GM12873 (cell line): ENCODE measurements at regions not wholly inside any gene's neighbourhood (a gene's known extent, or its start where the extent isn't known, plus 50 kb on each side); places are given as distances from the start of the nearest gene placed in this dataset.

ENCODE experiments used
- TF ChIP-seq, protein P1 (sequence below): IDR thresholded peaks from 2 replicates; pipeline ENCODE4 v1.5.1; 2012; ENCODE audit warnings: low read depth, mild to moderate bottlenecking, moderate library complexity, low read length, control low read depth; ENCODE audit not compliant: insufficient read depth; ENCODE audit errors: missing control alignments

DNA sequence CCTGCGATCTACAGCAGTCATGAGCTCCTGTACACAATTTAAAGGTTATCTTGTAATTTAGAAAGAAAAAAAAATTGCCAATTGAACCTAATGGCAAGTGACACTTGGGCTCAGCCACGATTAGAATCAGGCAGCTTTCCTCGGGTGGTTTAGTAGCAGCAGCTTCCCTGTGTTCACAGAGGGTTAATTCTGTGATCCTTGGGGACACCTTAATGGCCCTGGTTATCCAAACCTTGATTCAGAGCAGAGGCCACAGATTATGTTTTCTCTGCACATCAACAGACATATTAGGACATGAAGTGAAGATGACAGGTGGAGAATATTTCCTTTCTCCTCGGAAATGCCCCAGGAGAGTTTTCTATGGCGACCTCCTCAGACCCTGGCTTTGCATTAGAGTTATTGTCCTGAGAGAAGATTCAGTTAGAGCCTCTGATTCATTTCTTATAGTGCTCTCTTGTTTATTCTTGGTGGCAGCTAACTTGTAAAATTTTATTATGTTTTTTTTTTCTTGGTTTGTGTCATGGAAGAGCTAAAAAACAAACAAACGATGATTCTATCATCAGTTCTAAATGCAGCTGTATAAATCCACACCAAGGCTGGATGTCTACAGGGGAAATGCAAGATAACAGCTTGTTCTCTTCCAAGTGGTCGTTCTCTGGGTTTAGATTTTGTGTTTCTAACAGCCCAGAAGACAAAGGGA is 351.2 kb upstream of the DYNLRB2 start:
- TF ChIP-seq, protein P1, sequence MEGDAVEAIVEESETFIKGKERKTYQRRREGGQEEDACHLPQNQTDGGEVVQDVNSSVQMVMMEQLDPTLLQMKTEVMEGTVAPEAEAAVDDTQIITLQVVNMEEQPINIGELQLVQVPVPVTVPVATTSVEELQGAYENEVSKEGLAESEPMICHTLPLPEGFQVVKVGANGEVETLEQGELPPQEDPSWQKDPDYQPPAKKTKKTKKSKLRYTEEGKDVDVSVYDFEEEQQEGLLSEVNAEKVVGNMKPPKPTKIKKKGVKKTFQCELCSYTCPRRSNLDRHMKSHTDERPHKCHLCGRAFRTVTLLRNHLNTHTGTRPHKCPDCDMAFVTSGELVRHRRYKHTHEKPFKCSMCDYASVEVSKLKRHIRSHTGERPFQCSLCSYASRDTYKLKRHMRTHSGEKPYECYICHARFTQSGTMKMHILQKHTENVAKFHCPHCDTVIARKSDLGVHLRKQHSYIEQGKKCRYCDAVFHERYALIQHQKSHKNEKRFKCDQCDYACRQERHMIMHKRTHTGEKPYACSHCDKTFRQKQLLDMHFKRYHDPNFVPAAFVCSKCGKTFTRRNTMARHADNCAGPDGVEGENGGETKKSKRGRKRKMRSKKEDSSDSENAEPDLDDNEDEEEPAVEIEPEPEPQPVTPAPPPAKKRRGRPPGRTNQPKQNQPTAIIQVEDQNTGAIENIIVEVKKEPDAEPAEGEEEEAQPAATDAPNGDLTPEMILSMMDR, result no peak

DNA sequence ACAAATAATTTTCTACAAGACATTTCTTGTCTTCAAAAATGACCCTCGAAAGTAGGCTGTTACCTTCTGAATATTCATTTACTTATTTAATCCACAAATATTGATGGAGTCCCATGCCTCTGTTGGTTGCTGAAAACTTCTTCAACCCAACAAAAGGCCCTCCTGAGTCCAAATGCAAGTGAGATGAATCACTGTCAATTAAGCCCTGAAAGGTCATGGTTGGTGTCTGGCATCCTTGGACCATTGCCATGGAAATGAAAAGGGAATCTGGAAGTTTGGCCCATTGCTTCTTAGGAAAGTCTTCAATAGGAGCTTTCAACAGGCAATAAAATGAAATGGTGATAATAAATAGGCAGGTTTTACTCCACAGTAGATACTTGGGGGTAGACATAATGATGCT is 364.7 kb upstream of the DYNLRB2 start:
- TF ChIP-seq, protein P1, result no peak

DNA sequence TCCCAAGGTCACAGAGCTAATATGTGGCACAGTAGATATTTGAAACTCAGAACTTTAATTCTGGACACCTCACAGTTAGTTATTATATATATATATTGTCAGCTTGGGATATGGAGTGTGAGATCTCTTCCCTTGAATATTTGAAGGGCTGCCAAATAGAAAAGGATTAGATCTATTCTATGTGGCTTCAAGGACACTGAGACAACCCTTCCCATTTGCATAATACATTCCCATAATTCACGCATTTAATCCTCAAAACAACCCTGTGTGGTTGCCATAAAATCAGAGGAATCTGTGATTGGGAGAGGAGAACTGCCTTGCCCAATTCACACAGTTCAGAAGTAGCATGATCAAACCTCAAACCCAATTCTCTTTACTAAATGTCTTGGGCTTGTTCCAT is 365.8 kb upstream of the DYNLRB2 start:
- TF ChIP-seq, protein P1, result no peak

DNA sequence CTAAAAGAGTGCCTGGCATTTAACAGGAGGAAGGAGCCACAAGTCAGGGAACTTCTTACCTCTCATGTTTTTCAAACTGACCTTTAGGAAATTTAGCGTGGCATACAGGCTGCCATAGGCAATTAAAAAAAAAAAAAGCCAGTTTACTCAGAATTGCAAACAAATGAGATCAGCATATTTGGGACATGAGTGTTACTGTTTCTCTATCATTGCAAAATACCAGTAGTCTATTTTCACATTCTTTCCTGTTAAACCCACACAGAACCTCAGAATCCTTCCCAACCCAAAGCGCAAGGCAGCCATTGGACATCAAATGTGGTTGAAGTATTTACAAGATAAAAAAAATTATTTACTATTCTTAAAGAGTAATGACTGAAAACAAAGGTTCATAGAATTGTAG is 366.4 kb upstream of the DYNLRB2 start:
- TF ChIP-seq, protein P1, result no peak

DNA sequence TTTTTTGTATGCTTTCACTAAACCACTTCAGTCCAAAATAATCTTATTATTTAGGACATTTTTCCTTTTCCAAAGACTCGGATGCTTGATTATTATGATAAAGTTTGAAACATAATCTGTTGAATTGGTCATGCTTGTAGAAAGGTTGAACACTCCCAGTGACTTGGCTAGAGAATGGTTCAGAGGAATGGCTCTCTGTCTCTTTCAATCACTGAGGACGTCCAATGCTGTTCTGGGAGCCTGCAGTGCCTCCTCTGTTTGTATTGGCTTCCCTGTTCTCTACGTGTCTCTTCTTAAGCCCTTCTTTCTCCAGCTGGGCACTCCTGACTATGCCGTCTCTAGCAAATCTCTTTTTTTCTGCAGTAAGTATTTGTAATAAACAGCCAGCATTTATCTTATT is 369.0 kb upstream of the DYNLRB2 start:
- TF ChIP-seq, protein P1, result no peak

DNA sequence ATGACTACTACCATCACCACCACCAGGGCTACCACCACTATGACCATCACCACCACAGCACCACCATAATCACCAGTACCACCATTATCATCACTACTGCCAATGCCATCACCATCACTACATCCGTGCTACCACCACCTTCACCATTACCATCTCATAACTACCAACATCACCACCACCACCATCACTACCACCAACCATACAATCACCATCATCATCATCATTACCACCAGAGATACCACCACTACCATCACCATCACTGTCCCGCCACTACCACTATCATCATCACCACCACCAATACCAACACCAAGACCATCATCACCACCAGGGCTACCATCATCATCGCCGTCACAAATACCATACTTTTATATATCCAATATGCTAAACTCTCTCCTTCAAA is 369.6 kb upstream of the DYNLRB2 start:
- TF ChIP-seq, protein P1, result no peak

DNA sequence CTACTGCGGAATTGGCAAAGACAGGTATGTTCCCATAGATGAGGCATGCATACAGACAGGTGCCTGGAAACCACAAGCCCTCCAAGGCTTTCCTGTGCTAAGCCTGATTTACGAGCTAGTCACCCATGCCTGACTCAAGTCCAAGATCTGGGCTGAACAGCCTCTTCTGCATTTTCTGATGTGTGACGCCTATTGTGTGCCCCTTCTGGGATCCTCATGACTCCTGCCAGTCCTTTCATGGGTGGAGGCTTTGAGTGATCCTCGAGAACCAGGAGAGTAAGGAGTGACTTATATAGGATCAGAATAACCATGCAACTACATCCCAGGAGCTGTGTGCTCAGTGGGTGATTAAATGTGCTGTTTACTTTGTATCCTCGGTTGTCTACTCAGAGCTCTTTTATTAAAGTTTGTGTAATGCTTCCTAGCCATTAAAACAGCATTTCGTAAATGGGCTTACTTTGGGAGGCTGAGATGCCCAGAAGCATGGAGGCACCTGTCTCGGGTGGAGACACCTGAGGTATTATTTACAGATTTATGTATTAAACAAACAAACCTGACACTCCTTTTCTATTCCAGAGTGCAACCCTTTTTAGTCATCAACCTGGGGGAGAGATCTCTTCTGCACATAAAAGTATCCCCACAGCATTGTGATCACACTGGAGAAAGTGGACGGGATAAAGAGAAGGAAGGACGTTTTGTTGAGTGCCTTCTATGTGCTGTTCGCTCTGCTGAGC is 373.0 kb upstream of the DYNLRB2 start:
- TF ChIP-seq, protein P1, result no peak
